NCI-H446 (cell line): ENCODE measurements at regions not wholly inside any gene's neighbourhood (a gene's known extent, or its start where the extent isn't known, plus 50 kb on each side); places are given as distances from the start of the nearest gene placed in this dataset.

Source experiments
- DNase-seq, 2 experiments: peaks; one replicate each; lab custom pipeline; 2025; lab: John Stamatoyannopoulos, UW

DNA sequence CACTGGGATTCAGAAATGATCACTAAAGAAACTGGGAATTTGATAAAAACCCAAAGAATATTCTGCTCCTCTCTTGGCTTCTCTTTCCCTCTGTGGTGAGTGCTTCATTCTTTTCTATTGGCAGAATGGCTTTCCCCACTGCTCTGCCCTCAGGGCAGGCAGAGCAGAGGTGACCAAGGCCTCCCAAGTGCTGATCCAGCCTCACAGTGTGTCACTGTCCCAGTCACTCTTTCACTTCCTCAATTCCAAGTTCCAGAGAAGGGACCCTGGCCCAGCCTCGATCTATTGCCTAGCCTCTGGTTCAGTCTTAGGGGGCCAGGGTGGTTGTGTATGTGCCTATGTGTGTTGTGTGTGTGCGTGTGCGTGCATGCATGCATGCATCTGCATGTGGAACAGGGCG, 180.6 kb upstream of the TMTC4 start:
- DNase-seq, result no peak

DNA sequence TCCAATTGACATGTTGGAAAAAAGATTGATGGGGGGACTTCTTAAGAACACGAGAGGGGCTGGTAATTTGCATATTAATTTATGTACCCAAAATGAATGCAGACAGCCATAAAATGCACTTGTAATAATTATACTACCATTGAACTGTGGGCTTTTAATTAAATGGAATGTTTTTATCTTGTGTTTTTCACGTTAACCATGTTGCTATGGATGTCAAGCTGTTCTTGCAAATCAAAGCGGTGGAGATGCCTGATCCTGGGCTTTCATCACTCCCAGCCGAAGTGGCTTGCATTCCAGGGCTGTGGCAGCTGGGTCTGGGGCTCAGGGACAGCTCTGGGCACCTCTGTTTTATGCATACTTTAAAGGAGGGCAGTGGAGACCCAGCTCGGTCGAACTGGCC, 179.4 kb upstream of the TMTC4 start:
- no peak for DNase-seq

DNA sequence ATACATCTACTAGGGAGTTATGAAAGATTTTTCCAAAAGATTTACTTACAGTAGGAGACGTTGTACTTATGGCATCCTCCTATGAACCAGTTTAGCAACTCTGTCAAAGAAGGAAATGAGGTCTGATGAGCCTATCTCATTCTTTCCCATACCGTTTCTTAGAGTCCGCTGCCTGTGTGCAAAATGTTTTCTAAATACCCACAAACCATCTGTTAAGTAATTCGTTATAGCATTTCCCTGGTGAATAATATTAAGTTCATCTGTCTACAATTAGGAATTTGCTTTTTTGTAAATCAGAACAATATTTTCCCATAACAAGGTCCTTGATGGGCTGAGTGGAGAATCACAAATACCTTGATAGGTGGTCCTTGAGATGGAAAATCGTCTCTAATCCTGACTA, 178.8 kb upstream of the TMTC4 start:
- no peak for DNase-seq

DNA sequence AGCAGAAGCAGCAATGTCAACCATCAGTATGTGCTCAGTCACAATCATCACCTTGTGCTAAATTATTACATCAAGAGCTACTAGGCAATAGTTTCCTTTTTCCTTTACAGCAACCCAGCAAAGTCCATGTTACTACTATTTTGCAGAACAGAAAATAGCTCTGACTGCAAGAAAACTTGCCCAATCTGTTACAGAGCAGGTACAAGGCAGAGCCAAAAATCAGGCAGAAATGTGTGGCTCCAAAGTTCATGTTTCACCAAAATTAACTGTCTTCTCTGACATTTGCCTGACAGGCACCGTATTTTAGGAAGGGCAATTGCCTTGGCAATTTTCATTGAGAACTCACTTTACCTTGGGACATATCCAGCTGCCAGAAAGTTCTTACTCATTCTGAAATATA, 177.6 kb upstream of the TMTC4 start:
- DNase-seq, result no peak

DNA sequence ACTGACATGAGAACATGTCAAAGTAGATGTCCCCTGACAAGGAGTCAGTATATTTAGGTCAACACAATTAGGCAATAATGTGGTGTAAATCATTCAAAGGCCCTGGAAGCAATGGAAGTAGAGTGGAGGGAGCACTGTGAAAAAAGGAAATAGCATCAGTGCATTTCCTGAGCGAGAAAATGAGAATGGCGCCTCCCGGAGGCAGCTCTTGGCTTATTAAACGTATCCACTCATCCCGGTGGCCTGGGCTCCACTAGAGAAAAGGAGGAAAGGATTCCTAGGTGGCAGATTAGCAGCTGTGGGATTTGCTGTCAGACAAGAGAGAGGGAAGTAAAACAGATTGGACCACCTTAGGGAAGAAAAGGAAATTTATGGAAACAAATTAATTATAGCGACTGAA, 173.7 kb upstream of the TMTC4 start:
- no peak for DNase-seq

DNA sequence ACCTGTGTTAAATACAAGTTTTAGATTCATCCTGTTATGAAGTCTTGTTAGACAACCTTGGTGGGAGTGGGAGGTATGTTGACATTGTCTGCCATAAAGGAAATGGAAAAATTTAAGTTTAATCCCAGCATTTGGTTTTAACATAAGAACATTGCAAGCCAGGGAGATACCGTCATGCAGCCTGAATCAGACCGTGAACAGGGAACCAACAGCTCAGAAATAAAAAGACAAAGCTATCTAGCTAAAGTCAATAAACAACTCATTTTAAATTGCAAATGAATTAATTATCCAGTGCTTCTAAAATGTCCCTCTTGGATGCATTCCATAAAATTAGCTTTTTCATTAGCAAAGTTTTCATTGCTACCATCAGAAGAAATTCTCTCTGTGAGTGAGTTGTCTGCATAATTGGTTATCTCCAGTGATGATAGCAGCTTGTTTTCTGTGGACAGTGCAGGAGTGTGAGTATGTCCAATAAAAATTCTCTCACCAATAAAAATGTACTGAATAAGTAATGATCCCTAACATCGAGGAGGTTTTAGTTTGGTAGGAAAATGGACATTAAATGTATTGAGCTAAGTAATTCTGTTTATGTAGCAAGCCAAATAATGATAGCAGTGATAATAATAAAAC, 170.6 kb upstream of the TMTC4 start:
- DNase-seq, result no peak

DNA sequence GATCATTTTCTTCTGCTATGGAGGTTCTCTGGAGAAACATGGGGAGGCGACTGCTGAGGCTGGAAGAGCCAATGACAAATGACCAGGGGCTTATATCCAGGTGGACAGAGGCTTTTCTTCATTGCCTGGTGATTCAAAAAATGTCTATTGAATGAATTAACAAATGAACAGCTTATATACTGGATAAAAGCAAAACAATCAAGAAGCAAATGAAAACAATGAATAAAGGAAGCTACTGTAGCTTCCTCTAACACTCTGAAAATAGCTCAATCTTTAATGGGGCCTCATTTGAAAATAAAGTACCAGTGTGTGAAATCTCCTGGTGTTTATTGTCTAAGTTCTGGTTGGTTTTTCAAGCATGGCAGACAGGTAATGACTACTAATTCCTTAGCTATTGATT, 167.5 kb upstream of the TMTC4 start:
- no peak for DNase-seq

DNA sequence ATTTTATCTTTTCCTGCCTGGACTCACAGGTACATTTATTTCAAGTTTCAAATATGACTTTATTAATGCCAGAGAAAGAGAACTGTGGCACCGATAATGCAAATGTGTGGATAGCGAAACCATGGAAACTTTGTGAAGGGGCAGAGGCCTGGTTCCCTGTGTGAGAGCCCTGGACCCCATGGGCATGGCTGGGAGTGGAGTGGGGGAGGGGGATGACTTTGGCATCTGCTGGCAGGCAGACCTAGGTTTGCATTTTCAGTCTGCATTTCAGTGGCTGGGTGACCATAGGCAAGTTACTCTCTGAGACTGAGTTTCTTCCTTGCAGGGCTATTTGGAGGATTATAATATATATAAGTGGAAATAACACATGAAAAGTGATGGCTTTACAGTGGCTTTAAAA, 163.8 kb upstream of the TMTC4 start:
- DNase-seq, result no peak

DNA sequence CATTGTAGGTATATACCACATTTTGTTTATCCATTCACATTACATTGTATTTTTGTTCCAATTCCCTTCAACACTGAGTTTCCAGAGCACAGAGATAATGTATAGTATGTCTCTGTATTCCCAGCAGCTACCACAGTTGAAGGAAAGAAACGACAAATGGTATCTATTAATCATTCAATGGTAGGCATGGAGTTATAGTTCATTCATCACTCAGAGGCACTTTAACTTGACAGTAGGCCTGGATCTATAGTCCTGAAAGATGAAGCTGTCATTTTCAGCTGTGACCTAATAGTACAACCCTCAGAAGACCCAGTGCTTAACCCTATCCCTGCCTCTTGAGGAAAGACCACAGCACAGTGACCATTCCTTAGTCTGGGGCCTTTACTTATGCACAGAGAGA, 163.0 kb upstream of the TMTC4 start:
- DNase-seq, result no peak

DNA sequence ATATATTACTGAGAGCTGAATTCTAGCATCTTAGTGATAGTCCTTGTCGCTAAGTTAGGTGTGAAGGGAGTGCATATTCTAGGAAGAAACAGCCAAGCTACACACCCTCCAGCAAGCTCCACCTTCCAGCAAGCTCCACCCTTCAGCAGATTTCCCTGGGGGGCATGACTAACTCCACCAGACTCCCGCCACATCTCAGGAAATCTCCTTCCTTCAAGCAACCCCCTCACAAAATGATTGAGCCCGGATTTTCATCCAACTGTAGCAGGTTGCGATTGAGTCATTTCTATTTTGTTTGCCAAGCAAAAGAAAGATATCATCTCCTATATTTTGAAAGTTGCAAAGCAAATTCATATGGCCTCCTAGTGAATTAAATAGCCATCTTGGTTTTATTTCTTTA, 162.1 kb upstream of the TMTC4 start:
- DNase-seq, result peak; percentile 7 to 71

DNA sequence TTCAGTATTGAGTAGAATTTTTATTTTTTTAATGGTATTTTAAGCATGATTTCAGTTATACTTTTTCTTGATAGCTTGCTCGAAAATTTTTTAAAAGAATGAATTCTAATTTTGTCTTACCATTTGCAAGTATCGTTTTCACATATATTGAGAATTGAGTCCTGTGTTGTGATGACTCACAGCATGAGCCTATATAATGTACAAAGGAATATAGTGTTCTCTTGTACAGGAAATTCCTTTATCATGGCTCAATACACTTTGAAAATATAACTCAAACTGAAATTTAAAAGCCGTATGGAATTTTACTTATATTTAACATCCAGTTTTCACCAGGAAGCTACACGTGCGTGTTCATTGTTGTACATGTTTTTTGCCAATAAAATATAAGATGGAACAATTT, 161.1 kb upstream of the TMTC4 start:
- DNase-seq, result no peak

DNA sequence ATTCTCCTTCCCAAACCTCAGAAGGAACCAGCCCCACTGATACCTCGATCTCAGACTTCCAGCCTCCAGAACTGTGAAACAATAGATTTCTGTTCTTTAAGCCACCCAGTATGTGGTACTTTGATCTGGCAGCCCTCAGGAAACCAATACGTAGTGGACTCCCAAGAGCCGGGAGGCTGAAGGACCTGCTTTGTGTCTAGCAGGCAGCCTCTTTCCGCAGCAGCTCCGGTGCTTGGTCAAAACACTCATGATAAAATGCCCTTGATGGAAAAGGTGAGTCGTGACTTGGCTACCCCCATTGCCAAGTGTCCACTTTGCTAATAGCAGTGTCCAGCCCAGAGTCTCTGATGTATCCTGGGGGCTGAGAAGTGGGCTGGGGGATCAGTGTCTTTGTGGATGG, 158.8 kb upstream of the TMTC4 start:
- DNase-seq, result no peak

DNA sequence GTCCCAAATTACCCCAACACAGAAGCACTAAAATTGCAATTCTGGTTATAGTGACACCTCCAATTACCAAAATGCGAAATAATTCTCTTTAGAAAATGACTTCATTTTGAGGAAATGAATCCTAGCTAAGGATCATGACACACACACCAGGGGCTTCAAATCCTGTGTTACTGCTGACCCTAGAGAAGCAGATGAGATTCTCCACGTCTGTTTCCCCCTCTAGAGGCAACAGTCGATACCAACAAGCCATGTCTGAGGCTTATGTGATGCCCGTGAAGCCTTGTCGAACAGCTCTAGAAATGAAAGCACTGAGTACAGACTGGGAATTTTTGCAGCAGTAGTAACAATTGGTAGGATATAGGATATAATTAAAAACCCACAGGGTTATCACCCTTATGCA, 153.6 kb upstream of the TMTC4 start:
- DNase-seq, result peak; percentile 29 to 44

DNA sequence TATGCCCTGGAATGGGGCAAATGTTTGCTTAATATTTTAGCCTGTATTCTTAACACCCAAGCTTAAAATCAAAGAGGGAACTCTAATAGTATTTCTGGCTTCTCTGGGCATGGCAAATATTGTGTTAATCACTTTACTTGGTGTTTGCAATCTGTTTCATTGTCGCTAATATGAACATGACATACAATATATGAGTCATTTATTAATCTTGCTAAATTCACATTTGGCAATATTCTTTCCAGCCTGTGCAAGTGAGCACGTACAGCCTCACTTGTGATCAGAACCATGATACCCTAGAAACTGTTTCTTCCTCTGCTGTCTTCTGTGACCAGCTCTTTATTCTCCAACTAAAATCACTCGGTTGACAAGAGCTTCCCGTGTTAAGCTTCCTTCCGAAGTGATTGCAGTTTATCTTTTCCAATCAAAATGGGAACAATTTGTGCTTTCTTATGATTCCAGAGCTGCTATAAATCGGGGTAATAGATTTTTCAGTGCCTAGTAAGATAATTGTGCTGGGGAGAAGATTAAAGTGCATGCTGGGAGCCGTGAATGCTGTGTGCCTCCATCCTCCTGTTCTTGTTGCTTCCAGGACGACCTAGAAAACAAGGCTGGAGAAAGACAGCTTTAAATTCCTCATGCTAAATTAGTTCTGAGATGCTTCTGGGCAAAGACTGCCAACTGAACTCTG, 153.0 kb upstream of the TMTC4 start:
- DNase-seq, result peak in 1 of 2 experiments; percentile 27

DNA sequence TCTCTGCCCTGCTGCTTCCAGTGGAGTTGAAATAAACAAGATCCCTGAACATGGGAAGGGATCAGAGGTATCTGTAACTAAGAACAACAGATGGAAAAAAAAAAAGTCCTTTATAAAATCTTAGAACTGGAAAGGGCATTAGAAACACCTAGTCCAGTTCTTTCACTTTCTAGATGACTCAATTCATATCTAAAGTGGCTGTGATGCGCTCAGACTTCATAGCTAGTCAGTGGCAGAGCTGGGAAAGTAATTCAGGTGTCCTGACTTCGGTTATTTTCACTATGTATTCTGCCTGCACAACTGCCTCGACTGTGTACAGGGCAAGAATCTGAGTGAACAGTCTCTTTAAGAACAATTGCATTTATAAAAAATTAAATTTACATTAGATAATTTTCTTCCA, 151.8 kb upstream of the TMTC4 start:
- DNase-seq, result no peak

DNA sequence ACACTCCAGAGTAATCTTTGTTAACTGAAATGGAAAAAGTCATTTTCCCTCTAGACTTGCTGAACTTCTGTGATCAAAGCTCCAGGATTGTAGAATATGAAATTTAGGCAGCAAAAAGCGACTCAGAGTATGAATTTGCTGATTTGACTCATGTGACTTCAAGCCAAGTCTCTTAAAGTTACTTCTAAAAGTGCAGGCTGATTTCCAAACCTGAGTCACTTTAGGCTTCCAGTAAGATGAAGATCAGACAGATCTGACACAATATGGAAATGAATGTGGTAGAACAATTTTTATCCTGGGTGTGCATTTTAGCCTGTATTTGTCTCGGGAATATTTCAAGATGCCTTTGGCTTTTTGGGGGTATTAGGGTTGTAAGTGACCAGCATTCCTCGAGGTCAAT, 151.0 kb upstream of the TMTC4 start:
- peak in 1 of 2 experiments; percentile 7 for DNase-seq

DNA sequence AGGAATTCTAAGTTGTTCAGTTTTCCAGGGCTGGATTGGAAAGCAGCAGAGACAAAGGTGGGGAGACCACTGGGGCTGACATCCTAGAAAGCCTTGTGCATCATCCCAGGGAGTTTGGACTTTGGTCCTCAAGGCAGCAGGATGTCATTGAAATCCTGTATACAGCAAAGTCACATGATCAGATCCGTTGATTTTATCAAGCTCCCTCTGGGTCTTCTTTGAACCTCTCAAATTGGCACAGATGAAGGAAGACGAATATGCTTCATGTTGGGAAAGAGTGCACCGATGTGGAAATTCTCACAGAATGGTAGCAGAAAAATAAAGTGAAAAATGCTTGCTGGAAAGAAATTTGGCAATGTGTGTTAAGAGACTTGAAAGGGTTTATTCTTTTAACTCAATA, 149.8 kb upstream of the TMTC4 start:
- DNase-seq, result peak in 1 of 2 experiments; percentile 63

DNA sequence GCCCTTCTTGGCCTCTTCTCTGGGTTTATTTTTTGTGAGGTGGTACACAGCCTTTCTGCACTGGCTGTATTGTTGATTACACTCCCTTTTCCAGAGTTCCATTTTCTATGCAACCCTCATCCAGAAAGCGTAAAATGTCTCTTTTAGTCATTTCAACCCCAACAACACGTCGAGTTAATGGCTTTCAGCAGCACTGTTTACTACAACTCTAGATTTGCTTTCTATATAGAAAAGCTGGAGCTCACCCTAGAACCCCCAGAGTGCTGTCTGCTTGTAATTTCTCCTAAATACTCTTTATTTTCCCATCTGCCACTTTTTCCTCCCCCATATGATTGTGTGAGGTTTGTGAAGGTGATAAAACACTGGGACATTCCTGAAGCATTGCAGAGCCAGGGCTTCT, 148.9 kb upstream of the TMTC4 start:
- no peak for DNase-seq

DNA sequence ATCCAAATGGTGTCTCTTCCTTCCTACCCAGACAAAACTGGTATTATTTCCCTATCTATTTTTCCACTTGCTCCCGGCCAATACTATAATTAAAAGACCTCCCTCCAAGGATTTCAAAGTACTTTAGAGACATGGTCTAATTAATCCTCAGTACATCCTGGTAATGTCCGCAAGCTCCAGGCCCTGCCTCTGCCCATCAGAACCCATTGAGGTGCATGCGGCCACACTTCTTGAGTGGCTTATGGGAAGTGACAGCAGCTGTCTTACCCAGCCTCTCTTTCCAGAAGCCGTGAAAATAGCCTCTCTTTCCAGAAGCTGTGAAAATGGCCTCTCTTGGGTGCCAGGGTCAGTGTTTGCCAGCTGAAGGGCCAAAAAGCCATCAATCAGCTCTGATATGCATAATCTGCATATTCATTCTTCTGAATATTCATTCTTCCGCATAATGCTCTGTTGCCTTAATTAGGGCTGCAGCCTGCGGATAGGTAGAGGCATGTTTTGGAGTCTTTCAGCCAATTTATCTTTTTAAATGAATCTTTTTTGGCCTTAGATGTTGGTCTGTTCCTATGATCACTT, 148.4 kb upstream of the TMTC4 start:
- DNase-seq, result peak in 1 of 2 experiments; percentile 17

DNA sequence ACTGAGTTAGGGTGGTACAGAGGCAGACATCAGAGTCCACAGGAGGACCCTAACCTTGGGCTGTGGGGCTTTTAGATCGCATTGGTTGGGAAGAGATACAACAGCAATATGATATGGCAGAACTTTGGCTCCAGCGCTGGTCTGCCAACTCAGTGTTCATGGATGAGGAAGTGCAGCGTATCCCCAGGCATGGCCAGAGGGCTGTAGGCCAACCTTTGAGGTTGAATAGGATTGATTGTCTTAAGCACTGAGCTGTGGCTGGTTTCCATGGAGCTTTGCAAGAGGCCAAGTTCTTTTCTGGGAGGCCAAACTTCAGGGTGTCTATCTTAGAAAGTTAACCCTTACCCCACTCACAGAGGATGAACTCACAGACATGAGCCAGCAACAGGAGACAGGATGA, 144.1 kb upstream of the TMTC4 start:
- DNase-seq, result peak; percentile 67 to 78

DNA sequence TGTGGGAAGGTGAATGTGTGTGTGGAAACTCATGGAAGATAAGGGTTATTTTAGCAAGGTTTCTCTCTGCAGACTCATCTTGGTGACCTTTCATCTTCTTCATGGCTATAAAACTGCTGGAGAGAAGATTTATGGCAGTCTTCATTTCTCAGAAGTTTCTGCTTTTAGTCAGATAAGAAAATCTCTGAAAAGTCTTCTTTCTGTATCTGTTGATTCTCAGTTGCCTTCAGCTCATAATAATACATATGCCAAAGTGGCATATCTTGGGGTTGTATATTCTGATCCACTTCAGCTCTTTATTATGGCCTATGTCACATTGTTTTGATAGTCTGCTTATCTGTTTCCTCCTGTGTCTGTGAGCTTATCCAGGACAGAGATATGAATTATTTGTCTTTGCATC, 143.3 kb upstream of the TMTC4 start:
- DNase-seq, result no peak

DNA sequence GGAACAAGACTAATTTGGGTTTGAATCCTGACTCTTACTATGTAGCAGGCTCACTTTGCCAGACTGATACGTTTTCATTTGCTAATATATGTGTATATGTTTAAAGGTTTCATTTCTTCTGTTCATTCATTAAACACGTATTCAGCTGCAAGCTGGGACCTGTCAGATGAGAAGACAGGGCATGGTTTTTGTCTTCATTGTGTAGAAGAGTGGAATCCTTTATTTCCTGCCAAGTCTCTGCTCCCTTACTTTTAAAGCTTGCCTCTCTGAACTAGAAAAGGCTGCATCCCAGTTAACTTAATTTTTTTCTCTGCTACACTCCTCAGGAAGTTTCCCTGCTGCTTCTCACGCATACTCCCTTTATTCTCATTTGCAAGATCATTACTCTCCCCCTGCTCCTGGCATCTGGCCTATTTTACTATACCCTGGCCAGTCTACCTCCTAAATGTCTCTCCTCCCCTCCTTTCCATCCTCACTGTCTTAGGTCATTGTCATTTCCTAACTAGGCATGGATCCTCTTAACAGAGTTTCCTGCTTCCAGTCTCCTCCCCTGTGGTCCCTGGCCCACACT, 141.0 kb upstream of the TMTC4 start:
- DNase-seq, result peak in 1 of 2 experiments; percentile 14

DNA sequence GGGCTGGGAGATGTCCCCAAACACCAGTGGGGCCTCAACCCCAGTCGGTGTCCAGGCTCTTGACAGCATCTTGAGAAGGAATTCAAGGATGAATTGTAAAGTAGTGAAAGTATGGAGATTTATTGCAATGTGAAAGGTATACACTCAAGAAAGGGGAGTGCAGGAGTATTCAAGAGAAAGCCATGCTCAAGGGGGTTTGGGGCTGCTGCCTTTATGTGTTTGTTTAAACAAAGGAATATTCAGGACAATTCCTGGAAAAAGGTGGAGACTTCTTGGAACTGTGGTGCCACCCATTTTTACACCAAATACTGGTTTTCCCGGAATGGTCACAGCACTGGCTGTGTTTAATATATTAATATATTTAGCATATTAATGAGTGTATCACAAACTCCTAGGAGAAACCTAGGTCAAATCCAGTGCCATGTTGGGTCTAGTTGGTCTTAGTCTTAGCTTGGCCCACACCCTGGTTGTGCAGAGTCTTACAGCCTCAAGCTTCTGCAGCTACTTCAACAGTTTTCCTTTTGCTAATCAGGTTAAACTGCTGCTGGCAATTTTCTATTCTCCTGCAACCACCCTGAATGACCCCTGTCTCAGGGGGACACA, 138.5 kb upstream of the TMTC4 start:
- no peak for DNase-seq
